HCT116 (cell line): ENCODE measurements at regions not wholly inside any gene's neighbourhood (a gene's known extent, or its start where the extent isn't known, plus 50 kb on each side); places are given as distances from the start of the nearest gene placed in this dataset.
"Not testable (repeated sequence)": the region's sequence is repeated elsewhere in the genome, so short reads cannot be mapped to it uniquely, and the experiment has no call there.

Source experiments
- ATF3 ChIP-seq: IDR thresholded peaks from 2 replicates; pipeline ENCODE4 v1.6.1; 2012
- CTCF ChIP-seq, 3 experiments: fragments of 200-600 bp in 1 of 3; sonication (generic) in 1 of 3; IDR thresholded peaks in 2 of 3; conservative IDR thresholded peaks in 1 of 3; 2 replicates each; pipeline ENCODE4 v1.5.1; 2012 to 2017; ENCODE audit warnings: low read depth in 2 of 3, low read length in 2 of 3, antibody characterized with exemption in 1 of 3, borderline replicate concordance in 1 of 3, control low read depth in 1 of 3, mild to moderate bottlenecking in 1 of 3, mixed read lengths in 1 of 3, mixed run types in 1 of 3, moderate library complexity in 1 of 3; ENCODE audit not compliant: insufficient read depth in 1 of 3
- EGR1 ChIP-seq: IDR thresholded peaks from 2 replicates; pipeline ENCODE4 v1.6.1; 2012; ENCODE audit warnings: low read depth
- ELF1 ChIP-seq: IDR thresholded peaks from 2 replicates; pipeline ENCODE4 v1.6.1; 2012; ENCODE audit warnings: low read depth, borderline replicate concordance
- EZH2phosphoT487 ChIP-seq: fragments of 200-600 bp; IDR thresholded peaks from 2 replicates; pipeline ENCODE4 v1.6.1; 2018; ENCODE audit warnings: antibody characterized with exemption, borderline replicate concordance
- POLR2A ChIP-seq: IDR thresholded peaks from 2 replicates; pipeline ENCODE4 v1.7.0; 2011; ENCODE audit warnings: borderline replicate concordance; ENCODE audit not compliant: insufficient read depth, insufficient read length; ENCODE audit errors: extremely low read depth
- POLR2AphosphoS5 ChIP-seq: IDR thresholded peaks from 2 replicates; pipeline ENCODE4 v1.6.1; 2011; ENCODE audit warnings: mild to moderate bottlenecking, low read depth, low read length, moderate library complexity
- RAD21 ChIP-seq: IDR thresholded peaks from 2 replicates; pipeline ENCODE4 v1.6.1; 2012; ENCODE audit warnings: low read depth, mild to moderate bottlenecking
- TCF7L2 ChIP-seq: IDR thresholded peaks from 2 replicates; pipeline ENCODE4 v1.7.0; 2011; ENCODE audit warnings: borderline replicate concordance, inconsistent platforms; ENCODE audit not compliant: insufficient read depth, insufficient read length; ENCODE audit errors: extremely low read depth

DNA sequence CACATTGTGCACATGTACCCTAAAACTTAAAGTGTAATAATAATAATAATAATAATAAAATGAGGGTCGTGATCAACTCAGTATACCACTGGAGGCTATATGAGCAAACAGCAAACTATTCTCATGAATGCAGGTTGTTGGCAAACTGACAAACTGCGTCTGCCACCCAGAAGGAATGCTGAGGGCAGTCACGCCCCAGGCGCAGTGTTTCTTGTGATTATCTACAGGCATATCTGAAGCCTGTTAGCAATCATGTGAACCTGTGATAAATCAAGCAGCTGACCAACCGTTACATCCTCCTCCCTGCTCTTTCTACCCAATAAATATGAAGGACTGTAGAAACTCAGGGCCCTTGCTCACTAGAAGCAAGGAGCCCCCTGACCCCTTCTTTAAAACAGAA lies 416.9 kb downstream of the CDH10 start:
- TF ChIP-seq RAD21; POLR2A; ATF3; POLR2AphosphoS5; CTCF (IDR thresholded peaks at IDR 0.05 in 2 of 3, conservative IDR thresholded peaks at IDR 0.05 in 1 of 3; ENCODE audit: borderline replicate concordance in 1 of 3, insufficient read depth in 1 of 3, low read depth in 2 of 3, low read length in 2 of 3); TCF7L2; EZH2phosphoT487; EGR1; ELF1: not testable (repeated sequence)
